Natural killer cell (primary cell): ENCODE measurements at regions not wholly inside any gene's neighbourhood (a gene's known extent, or its start where the extent isn't known, plus 50 kb on each side); places are given as distances from the start of the nearest gene placed in this dataset.

Experiments used
- ATAC-seq, 3 donors: fragments of 150-1000 bp in 2 of 3; fragments of 200-7000 bp in 1 of 3; cut with Tn5 transposase; 1 replicate in 1 of 3; 2 replicates in 2 of 3; pipeline ENCODE4 v1.10.0; 2021; ENCODE audit warnings: mild to moderate bottlenecking in 2 of 3, moderate library complexity in 2 of 3
- DNase-seq, 2 donors: peaks; one replicate each; pipeline versions ENCODE4 v3.0.0 to v3.0.0-alpha.2; 2013 to 2021; ENCODE audit warnings: mixed read lengths in 1 of 2
- H3K27ac ChIP-seq: one replicate; pipeline ENCODE4 v1.5.1; 2013; ENCODE audit warnings: mild to moderate bottlenecking, low read length
- H3K27me3 ChIP-seq: one replicate; pipeline ENCODE4 v1.6.1; 2013; ENCODE audit warnings: low read length; ENCODE audit not compliant: control insufficient read depth, insufficient read depth
- H3K36me3 ChIP-seq: one replicate; pipeline ENCODE4 v1.6.1; 2013; ENCODE audit warnings: low read length; ENCODE audit not compliant: control insufficient read depth, insufficient read depth
- H3K4me1 ChIP-seq: one replicate; pipeline ENCODE4 v1.6.1; 2013; ENCODE audit warnings: low read length; ENCODE audit not compliant: control insufficient read depth, insufficient read depth
- H3K4me3 ChIP-seq: one replicate; pipeline ENCODE4 v1.5.1; 2013; ENCODE audit warnings: low read length
- H3K9me3 ChIP-seq: one replicate; pipeline ENCODE4 v1.6.1; 2013; ENCODE audit warnings: low read length; ENCODE audit not compliant: control insufficient read depth, insufficient read depth
- H3K27ac Mint-ChIP-seq, 2 donors: one replicate each; pipeline ENCODE4 v1.8.0; 2022; ENCODE audit warnings: mild to moderate bottlenecking in 2 of 2, mixed read lengths in 2 of 2, moderate library complexity in 1 of 2
- H3K27me3 Mint-ChIP-seq, 2 donors: one replicate each; pipeline ENCODE4 v1.8.0; 2022; ENCODE audit warnings: low read depth in 2 of 2, mixed read lengths in 2 of 2
- H3K36me3 Mint-ChIP-seq: one replicate; pipeline ENCODE4 v1.8.0; 2022; ENCODE audit warnings: mixed read lengths
- H3K4me1 Mint-ChIP-seq, 2 donors: one replicate each; pipeline ENCODE4 v1.8.0; 2022; ENCODE audit warnings: mixed read lengths in 2 of 2
- H3K4me3 Mint-ChIP-seq: one replicate; pipeline ENCODE4 v1.8.0; 2022; ENCODE audit warnings: mild to moderate bottlenecking, moderate library complexity, mixed read lengths
- H3K9me3 Mint-ChIP-seq, 2 donors: one replicate each; pipeline ENCODE4 v1.8.0; 2022; ENCODE audit warnings: mixed read lengths in 2 of 2
- CTCF ChIP-seq: fragments of 200-600 bp; IDR thresholded peaks from one replicate; pipeline ENCODE4 v1.8.0; 2022; ENCODE audit warnings: antibody characterized with exemption
- WGBS: methylation state at CpG from one replicate; pipeline ENCODE4 v1.1.7; 2013; ENCODE audit warnings: missing lambda C conversion rate; ENCODE audit not compliant: insufficient coverage; 5-methylcytosine and 5-hydroxymethylcytosine counted together
- intact Hi-C: fragments of 100-400 bp; cut with micrococcal nuclease; formaldehyde crosslinking; loops from one replicate; pipeline ENCODE4 v1.14.2; 2022

- TF ChIP-seq CTCF = no peak
- no peaks in the 10 kb centered on the region for H3K27me3 Mint-ChIP-seq
- no peak overlapping the region for H3K4me3 ChIP-seq
- intact Hi-C loops = no loop called here
- H3K4me1 Mint-ChIP-seq = no peaks in the 10 kb centered on the region
- H3K9me3 Mint-ChIP-seq = no peaks in the 10 kb centered on the region
- DNase-seq (no peak), ATAC-seq (no peak)
- no peaks in the 10 kb centered on the region for H3K36me3 ChIP-seq
- no peaks in the 10 kb centered on the region for H3K27me3 ChIP-seq
- no peak overlapping the region for H3K27ac Mint-ChIP-seq
- no peaks in the 10 kb centered on the region for H3K36me3 Mint-ChIP-seq
- H3K9me3 ChIP-seq = peaks cover 83% of the 10 kb centered on the region
- no peak overlapping the region for H3K4me3 Mint-ChIP-seq
- H3K4me1 ChIP-seq = no peaks in the 10 kb centered on the region
- WGBS = 81% methylated on average over 14 of the region's 14 CpGs
- no peak overlapping the region for H3K27ac ChIP-seq
Measured at GRCh38 chr15:25182736-25183445, 228.1 kb downstream of the SNRPN start.

- H3K4me1 ChIP-seq = no peaks in the 10 kb centered on the region
- no peak overlapping the region for H3K4me3 ChIP-seq
- no peaks in the 10 kb centered on the region for H3K36me3 ChIP-seq
- ATAC-seq (no peak), DNase-seq (no peak)
- no peak overlapping the region for H3K27ac ChIP-seq
- H3K27me3 ChIP-seq = no peaks in the 10 kb centered on the region
- Mint-ChIP-seq H3K36me3 (no peaks in the 10 kb centered on the region), H3K4me3 (no peak overlapping the region), H3K27me3 (no peaks in the 10 kb centered on the region), H3K4me1 (no peaks in the 10 kb centered on the region), H3K9me3 (no peaks in the 10 kb centered on the region), H3K27ac (no peak overlapping the region)
- H3K9me3 ChIP-seq = peaks cover 84% of the 10 kb centered on the region
- 83% methylated on average over 9 of the region's 9 CpGs for WGBS
- TF ChIP-seq CTCF = no peak
- intact Hi-C loops = no loop called here
Measured at GRCh38 chr15:25183581-25184251, 228.9 kb downstream of the SNRPN start.

GRCh38 chr15:25184356-25185155 lies 229.8 kb downstream of the SNRPN start:
- ATAC-seq (no peak), DNase-seq (no peak)
- WGBS = 87% methylated on average over 12 of the region's 12 CpGs
- Histone ChIP-seq H3K4me3 (no peak overlapping the region), H3K9me3 (peaks cover 83% of the 10 kb centered on the region), H3K27me3 (no peaks in the 10 kb centered on the region), H3K4me1 (no peaks in the 10 kb centered on the region), H3K36me3 (no peaks in the 10 kb centered on the region), H3K27ac (no peak overlapping the region)
- TF ChIP-seq CTCF = no peak
- H3K27ac Mint-ChIP-seq = no peak overlapping the region
- intact Hi-C loops = no loop called here
- H3K27me3 Mint-ChIP-seq = no peaks in the 10 kb centered on the region
- no peak overlapping the region for H3K4me3 Mint-ChIP-seq
- H3K36me3 Mint-ChIP-seq = no peaks in the 10 kb centered on the region
- H3K9me3 Mint-ChIP-seq = no peaks in the 10 kb centered on the region
- no peaks in the 10 kb centered on the region for H3K4me1 Mint-ChIP-seq
